Bronchial epithelial cell (primary cell): ENCODE measurements at regions not wholly inside any gene's neighbourhood (a gene's known extent, or its start where the extent isn't known, plus 50 kb on each side); places are given as distances from the start of the nearest gene placed in this dataset.

Experiments
- DNase-seq: peaks from one replicate; pipeline ENCODE4 v3.0.0-alpha.2; 2010; ENCODE audit warnings: low read depth
- FAIRE-seq: peaks from 2 replicates; lab custom pipeline; 2011; peaks lifted over from hg19 to GRCh38; lab: Jason Lieb, UNC
- H3K27me3 ChIP-seq: 2 replicates; pipeline ENCODE4 v1.5.1; 2011; ENCODE audit warnings: low read length; ENCODE audit not compliant: control insufficient read depth, insufficient read depth
- H3K36me3 ChIP-seq: 2 replicates; pipeline ENCODE4 v1.5.1; 2011; ENCODE audit warnings: low read length; ENCODE audit not compliant: control insufficient read depth, insufficient read depth
- H3K4me3 ChIP-seq: 2 replicates; pipeline ENCODE4 v1.5.1; 2011; ENCODE audit warnings: mild to moderate bottlenecking, low read depth, low read length, control low read depth
- TF ChIP-seq, protein P1 (sequence below): IDR thresholded peaks from 2 replicates; pipeline ENCODE4 v1.5.1; 2011; ENCODE audit warnings: mild to moderate bottlenecking, moderate library complexity, low read length, control low read depth, inconsistent platforms; ENCODE audit not compliant: insufficient read depth, severe bottlenecking

DNA sequence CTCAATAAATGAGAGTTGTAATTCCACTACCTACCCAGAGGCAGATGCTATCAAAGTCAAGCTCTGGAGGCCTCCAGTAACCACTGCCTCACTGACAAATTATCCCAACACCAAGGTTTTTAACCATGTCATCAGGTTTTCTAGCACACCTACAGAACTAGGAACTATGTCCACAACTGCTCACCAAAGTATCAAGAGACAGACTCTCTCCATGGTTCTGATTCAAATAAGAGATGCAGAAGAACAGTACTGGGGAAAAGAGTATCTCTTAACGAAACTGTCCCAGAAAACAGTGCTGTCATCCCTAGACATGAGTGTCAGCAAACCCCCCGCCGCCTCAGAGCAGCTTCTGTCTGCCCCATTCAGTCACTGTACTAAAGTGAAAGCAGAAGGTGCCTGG, 301.7 kb downstream of the OMA1 start:
- no peak for DNase-seq

DNA sequence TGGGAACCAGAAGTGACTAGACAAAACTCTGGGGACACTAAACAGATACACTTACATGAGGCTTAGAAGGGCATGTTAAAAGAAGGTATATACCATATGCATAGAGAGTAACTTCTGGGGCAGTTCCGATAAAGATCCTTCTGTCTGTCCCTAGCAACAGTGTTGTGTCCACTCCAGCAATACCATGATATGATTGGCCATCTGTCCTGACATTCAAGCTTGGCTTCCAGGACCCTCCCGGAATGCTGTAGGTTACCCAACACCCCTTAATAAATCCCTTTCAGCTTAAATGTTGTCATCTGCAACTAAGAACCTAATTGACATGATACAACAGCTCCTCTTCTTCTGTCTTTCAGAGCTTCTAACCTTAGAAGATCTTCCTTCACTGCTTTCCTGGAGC, 307.7 kb downstream of the OMA1 start:
- no peak overlapping the region for H3K4me3 ChIP-seq
- FAIRE-seq = no peak

More for the DNA sequence above, 301.7 kb downstream of the OMA1 start:
- TF ChIP-seq, protein P1, sequence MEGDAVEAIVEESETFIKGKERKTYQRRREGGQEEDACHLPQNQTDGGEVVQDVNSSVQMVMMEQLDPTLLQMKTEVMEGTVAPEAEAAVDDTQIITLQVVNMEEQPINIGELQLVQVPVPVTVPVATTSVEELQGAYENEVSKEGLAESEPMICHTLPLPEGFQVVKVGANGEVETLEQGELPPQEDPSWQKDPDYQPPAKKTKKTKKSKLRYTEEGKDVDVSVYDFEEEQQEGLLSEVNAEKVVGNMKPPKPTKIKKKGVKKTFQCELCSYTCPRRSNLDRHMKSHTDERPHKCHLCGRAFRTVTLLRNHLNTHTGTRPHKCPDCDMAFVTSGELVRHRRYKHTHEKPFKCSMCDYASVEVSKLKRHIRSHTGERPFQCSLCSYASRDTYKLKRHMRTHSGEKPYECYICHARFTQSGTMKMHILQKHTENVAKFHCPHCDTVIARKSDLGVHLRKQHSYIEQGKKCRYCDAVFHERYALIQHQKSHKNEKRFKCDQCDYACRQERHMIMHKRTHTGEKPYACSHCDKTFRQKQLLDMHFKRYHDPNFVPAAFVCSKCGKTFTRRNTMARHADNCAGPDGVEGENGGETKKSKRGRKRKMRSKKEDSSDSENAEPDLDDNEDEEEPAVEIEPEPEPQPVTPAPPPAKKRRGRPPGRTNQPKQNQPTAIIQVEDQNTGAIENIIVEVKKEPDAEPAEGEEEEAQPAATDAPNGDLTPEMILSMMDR = no peak
- no peak for FAIRE-seq
- Histone ChIP-seq H3K27me3 (peaks cover 12% of the 10 kb centered on the region), H3K4me3 (no peak overlapping the region), H3K36me3 (no peaks in the 10 kb centered on the region)

DNA sequence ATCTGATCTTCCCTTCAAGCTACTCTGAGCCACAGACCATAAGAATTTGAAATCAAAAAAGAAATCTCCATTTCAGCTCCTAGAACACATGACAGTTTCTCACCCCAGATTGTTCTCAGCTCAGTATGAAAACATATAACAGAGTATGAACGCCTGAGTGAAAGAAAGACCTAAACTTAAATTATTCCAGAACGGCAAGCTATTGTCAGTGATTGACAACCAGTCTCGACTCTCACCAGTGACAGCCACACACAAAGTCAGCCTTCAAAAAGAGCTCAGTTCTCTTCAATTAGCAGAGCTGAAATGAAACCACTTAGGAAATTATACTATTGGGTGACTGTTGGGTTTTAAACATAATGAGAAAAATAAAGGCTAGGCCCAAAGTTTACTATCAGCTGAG, 312.8 kb downstream of the OMA1 start:
- H3K27me3 ChIP-seq = no peaks in the 10 kb centered on the region
- TF ChIP-seq, protein P1 = no peak
- no peak for DNase-seq
- FAIRE-seq = no peak
- H3K4me3 ChIP-seq = no peak overlapping the region
- H3K36me3 ChIP-seq = no peaks in the 10 kb centered on the region

More for the DNA sequence above, 307.7 kb downstream of the OMA1 start:
- Histone ChIP-seq H3K27me3 (no peaks in the 10 kb centered on the region), H3K36me3 (no peaks in the 10 kb centered on the region)
- TF ChIP-seq, protein P1 = no peak
- no peak for DNase-seq

DNA sequence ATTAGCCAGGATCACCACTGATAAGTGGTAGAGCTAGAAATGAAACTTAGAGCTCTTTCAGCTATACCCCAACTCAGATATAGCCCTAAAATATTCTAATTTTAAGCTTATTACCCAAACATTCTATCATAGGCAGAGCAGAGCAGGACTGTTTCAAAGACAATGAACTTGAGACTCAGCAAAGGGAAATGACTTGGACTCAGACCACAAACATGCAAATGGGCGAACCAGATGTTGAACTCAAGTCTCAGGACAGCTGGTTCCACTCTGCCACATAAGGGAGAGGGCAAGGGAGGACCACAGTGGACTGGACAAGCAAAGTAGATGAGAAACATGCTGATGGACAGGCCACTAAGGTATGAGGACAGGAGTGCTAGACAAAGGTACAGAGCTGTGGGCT, 315.3 kb downstream of the OMA1 start:
- DNase-seq (no peak), FAIRE-seq (peak; percentile 55)
- no peak overlapping the region for H3K4me3 ChIP-seq
- no peaks in the 10 kb centered on the region for H3K36me3 ChIP-seq
- no peaks in the 10 kb centered on the region for H3K27me3 ChIP-seq
- TF ChIP-seq, protein P1 = no peak

DNA sequence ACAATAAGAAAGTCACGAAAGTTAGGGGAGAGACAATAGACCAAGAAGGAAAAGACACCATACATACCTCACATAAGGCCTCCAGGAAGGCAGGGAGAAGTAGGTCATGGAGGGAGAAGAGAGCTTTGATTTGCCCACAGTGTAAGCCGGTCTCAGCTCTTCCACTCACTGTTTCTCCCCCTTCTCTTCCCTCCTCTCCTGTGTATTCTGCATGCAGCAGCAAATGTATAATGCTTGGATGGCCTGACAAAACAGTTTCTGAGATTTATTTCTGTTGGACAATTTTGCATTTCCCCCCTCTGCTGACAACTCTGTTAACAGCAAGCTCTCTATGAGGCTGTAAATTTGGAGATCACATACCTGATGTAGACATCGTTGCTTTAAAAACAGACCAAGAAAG, 318.9 kb downstream of the OMA1 start:
- H3K4me3 ChIP-seq = no peak overlapping the region
- no peak for FAIRE-seq
- no peak for DNase-seq
- no peaks in the 10 kb centered on the region for H3K36me3 ChIP-seq
- TF ChIP-seq, protein P1 = no peak
- no peaks in the 10 kb centered on the region for H3K27me3 ChIP-seq

DNA sequence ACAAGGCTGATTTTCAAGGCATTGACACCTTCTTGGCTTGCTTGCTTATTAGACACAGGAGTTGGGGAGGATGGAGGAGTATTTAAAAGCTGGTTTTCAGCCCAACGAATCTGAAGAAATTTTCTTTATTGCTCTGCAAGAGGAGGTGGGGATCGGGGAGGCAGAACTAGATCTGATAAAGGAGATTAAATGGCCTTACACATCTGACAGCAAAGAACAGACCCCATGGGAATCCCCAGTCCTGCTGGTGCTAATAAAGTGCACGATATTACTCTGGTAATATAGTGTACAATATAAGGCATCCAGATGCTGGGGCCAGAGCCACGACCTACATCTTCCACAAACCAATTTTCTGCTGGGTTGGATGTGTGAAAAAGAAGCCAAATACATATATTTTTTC, 323.0 kb downstream of the OMA1 start:
- Histone ChIP-seq H3K4me3 (no peak overlapping the region), H3K36me3 (no peaks in the 10 kb centered on the region), H3K27me3 (no peaks in the 10 kb centered on the region)
- no peak for FAIRE-seq
- DNase-seq = no peak
- TF ChIP-seq, protein P1 = no peak
